HG02571 (cell line): ENCODE measurements at regions not wholly inside any gene's neighbourhood (a gene's known extent, or its start where the extent isn't known, plus 50 kb on each side); places are given as distances from the start of the nearest gene placed in this dataset.

Experiments
- ATAC-seq: cut with Tn5 transposase; IDR thresholded peaks from one replicate; pipeline ENCODE4 v1.9.1; 2021; ENCODE audit warnings: mild to moderate bottlenecking, moderate library complexity; ENCODE audit not compliant: unreplicated experiment

GRCh38 chr16:79274264-79274663 lies 326.3 kb downstream of the MAF start:
- no peak for ATAC-seq

GRCh38 chr16:79272141-79272577 lies 328.4 kb downstream of the MAF start:
- no peak for ATAC-seq

DNA sequence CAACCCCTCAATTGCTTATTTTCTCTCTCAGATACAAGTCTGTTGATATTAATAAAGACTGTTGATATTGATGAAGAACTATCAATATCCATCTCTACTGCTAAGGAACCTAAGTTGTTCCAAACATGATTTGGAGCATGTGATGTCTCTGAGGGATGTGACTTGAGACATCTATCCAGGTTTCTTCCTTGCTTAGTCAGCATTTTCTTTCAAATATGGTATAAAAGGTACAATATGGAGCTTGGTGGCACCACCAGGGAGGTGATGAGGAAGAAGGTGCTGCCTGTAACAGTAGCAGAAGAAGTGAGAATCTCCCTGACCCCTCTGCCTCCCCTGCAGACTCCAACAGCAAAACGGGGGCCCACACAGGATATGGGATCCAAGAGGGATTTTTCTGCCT lies 329.0 kb downstream of the MAF start:
- ATAC-seq = no peak

DNA sequence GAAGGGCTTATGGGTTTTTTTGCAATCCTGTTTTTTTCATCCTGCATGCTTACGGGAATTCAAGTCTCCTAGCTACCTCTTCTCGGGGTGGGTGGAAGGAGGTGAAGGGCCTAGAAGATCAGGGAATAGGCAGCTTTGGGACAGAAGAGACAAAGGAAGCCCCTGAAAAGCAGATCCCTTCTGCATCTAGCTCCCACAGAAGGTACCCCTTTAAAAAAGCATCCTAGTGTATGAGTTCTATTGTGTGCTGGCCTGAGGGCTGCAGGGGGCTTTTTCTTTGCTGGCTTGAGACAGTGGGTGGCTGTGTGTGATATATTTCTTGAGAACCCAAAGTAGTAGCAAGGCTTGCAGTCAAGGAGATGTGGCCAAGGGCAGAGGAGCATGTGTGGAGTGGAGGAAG lies 330.5 kb downstream of the MAF start:
- no peak for ATAC-seq

DNA sequence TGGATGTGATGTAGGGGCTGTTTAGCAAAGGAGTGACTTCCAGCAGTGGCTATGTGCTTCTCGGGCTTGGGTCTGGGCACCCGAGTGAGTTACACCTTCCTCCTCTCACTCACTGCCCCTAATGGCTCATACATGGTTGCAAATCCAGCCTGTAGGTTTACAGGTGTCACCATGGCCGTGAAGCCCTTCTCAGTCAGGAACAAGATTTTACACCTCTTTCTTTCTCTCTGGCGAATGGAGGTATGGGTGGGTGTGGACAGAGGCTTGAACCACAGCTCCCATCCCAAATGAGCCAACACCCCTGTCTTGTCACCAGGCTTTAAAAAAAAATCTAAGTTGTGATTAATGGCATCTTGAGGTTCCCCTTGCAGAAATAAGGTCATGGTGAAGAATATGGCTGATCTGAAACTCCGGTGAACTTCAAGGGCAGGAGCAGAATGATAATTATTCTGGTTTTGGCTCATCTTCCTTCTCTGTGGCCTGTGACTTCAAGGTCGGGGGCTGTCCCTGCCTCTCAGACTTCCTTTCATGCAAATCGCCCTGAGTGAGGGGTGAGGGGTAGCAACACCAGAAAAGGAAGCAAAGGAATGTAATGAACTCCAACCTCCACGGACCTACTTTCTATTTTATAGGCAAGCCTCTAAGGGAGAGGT lies 331.2 kb downstream of the MAF start:
- ATAC-seq = peak; percentile 93

DNA sequence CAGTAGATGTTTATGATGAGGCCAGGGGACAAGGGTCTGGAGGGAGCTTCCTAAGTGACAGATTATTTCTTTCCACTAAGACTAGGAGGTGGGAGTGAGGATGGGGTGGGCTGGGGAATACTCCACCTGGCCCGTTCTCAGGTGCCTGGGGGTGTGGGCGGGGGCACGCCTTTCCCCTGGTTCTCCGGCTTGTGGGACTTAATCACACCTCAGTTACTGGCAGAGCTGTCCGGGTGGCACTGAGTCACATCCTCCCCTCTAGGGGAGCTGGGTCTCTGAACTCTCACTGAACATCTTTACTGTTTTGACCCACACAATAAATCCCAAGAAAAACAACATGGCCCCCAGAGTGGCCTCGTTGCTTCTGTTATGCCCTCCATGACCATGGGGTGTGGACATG lies 332.8 kb downstream of the MAF start:
- no peak for ATAC-seq

- no peak for ATAC-seq
These were observed 333.4 kb downstream of the MAF start for GRCh38 chr16:79267146-79267545.

DNA sequence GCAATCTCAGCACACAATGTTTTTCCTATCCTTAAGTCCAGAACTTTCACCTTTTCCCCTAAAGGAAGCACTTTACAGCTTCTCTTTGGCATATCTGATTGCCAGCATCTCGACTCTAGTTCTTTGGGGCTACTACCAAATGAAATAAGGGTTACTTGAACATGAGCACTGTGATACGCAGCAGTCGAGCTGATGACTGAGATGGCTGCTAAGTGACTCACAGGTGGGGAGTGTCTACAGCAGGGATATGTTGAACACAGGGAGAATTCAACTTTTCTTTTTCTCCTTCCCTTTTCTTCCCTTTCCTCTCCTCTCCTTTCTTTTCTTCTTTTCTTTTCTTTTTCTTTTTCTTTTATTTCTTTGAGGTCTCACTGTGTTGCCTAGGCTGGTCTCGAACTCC lies 334.8 kb downstream of the MAF start:
- no peak for ATAC-seq

DNA sequence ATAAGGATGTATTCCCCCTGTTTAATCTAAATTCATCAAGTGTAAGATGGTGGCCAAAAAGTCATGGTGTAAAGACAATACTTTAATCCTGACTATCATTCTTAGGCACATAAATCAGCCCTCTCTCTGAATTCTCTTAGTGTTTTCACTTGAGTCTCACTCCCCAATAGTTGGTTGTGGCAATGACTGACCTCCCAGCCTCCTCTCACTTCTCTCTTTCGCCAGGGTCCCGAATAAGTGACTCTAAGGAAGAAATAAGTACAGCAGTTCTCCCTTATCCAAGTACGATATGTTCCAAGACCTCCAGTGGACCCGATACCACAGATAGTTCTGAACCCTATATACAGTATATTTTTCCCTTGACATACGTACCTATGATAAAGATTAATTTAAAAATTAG lies 335.3 kb downstream of the MAF start:
- no peak for ATAC-seq

DNA sequence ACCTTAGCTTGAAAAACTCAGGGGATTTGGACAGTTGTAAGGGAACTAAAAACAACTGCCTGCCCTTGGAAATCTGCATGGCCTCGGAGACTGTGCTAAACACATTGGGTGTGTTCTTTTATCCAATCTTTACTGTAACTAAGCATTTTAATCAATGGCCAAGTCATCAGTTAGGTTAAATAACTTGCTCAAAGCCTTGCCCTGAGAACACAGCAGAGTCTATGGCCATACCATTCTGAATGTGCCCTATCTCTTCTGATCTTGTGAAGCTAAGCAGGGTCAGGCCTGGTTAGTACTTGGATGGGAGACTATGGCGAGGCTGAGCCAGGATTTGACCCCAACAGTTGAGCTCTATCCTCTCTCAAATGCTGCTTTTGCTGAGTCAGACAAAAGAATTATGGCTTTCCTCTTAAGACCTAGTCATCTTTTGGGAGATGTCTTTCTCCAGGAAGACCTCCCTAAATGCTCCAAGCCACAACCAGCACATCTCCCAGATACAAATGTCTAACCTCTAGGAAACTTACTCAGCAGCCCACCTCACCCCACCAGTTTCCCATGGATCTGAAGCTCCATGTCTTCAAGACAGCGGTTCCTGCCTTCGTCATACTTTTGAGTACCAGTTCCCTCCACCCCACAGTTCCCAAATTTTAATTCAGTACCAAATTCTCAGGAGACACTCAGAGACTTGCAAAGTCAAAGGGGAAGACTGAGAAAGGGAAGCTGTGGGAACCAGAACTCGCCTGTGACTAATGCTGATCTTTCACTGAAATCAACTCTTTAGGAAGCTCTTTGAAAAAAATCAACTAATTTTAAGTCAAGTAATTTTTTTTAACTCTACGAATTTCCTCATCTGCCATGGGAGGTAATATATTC lies 336.1 kb downstream of the MAF start:
- ATAC-seq = no peak

DNA sequence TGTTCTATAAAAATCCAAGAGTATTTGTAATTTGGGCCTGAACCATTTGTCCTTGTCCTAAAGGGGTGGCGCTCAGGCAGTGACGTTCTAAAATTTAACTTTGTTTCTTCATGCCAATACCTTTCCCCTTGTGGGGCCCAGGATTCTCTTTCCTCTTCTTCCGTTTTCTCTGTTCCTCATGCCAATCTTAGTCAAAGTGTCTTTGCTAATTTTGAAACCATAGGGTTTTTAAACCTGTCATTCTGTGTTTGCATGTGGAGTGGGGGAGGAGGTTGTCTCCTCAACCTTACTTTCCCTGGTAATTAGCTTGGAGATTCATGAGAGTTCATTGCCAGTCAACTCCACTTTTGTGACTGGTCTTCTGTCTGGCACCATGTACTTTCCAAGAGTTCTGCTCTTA lies 337.1 kb downstream of the MAF start:
- no peak for ATAC-seq
